HEK293T (cell line): ENCODE measurements at regions not wholly inside any gene's neighbourhood (a gene's known extent, or its start where the extent isn't known, plus 50 kb on each side); places are given as distances from the start of the nearest gene placed in this dataset.

Source experiments
- CTCF ChIA-PET: fragments of 350-600 bp; formaldehyde crosslinking; extraction: SDS; loops from one replicate; lab custom pipeline; 2021; ENCODE audit warnings: antibody characterized with exemption, inconsistent platforms; lab: Yijun Ruan, JAX
- POLR2A ChIA-PET: fragments of 350-600 bp; formaldehyde crosslinking; extraction: SDS; loops from one replicate; lab custom pipeline; 2020; ENCODE audit warnings: antibody characterized with exemption, inconsistent platforms; lab: Yijun Ruan, JAX
- DNase-seq: peaks from one replicate; pipeline ENCODE4 v3.0.0; 2012; ENCODE audit warnings: mixed read lengths; ENCODE audit errors: extremely low spot score
- ARNT ChIP-seq: fragments of 450-650 bp; IDR thresholded peaks from 2 replicates; pipeline ENCODE4 v1.6.1; 2017; ENCODE audit warnings: mild to moderate bottlenecking
- BHLHE40 ChIP-seq: fragments of 450-650 bp; IDR thresholded peaks from 2 replicates; pipeline ENCODE4 v1.6.1; 2016; ENCODE audit warnings: mild to moderate bottlenecking, moderate library complexity, borderline replicate concordance
- CTBP1 ChIP-seq: fragments of 450-650 bp; IDR thresholded peaks from 2 replicates; pipeline ENCODE4 v1.6.1; 2016; ENCODE audit warnings: borderline replicate concordance
- ELF4 ChIP-seq: fragments of 450-650 bp; IDR thresholded peaks from 2 replicates; pipeline ENCODE4 v1.6.1; 2017; ENCODE audit warnings: antibody characterized with exemption
- FOXA1 ChIP-seq: fragments of 450-650 bp; IDR thresholded peaks from 2 replicates; pipeline ENCODE4 v1.6.1; 2016; ENCODE audit warnings: mild to moderate bottlenecking
- FOXK2 ChIP-seq: fragments of 450-650 bp; IDR thresholded peaks from 2 replicates; pipeline ENCODE4 v1.6.1; 2016; ENCODE audit warnings: mild to moderate bottlenecking
- FOXM1 ChIP-seq: fragments of 450-650 bp; IDR thresholded peaks from 2 replicates; pipeline ENCODE4 v1.6.1; 2017; ENCODE audit warnings: mild to moderate bottlenecking, borderline replicate concordance
- HDGF ChIP-seq: fragments of 450-650 bp; IDR thresholded peaks from 2 replicates; pipeline ENCODE4 v1.6.1; 2017; ENCODE audit warnings: antibody characterized with exemption, borderline replicate concordance
- L3MBTL2 ChIP-seq: fragments of 450-650 bp; conservative IDR thresholded peaks from 2 replicates; pipeline ENCODE4 v1.6.1; 2016; ENCODE audit warnings: mild to moderate bottlenecking
- LEF1 ChIP-seq: fragments of 450-650 bp; IDR thresholded peaks from 2 replicates; pipeline ENCODE4 v1.6.1; 2017; ENCODE audit warnings: mild to moderate bottlenecking, borderline replicate concordance
- NFRKB ChIP-seq: fragments of 450-650 bp; IDR thresholded peaks from 2 replicates; pipeline ENCODE4 v1.6.1; 2016; ENCODE audit warnings: mild to moderate bottlenecking, moderate library complexity
- PKNOX1 ChIP-seq: fragments of 450-650 bp; IDR thresholded peaks from 2 replicates; pipeline ENCODE4 v1.6.1; 2016
- SP1 ChIP-seq: fragments of 450-650 bp; IDR thresholded peaks from 2 replicates; pipeline ENCODE4 v1.6.1; 2017
- SUZ12 ChIP-seq: fragments of 450-650 bp; IDR thresholded peaks from 2 replicates; pipeline ENCODE4 v1.6.1; 2016; ENCODE audit warnings: mild to moderate bottlenecking
- TARDBP ChIP-seq: fragments of 450-650 bp; IDR thresholded peaks from 2 replicates; pipeline ENCODE4 v1.6.1; 2016
- ZNF384 ChIP-seq: fragments of 450-650 bp; IDR thresholded peaks from 2 replicates; pipeline ENCODE4 v1.6.1; 2016

- ChIA-PET POLR2A (no interaction called here), CTCF (no interaction called here)
- DNase-seq, result no peak
- TF ChIP-seq LEF1 (no peak), ELF4 (no peak), FOXA1 (no peak), FOXM1 (no peak), FOXK2 (no peak)
Observed at GRCh38 chr2:103367877-103368276, 606.0 kb downstream of the TMEM182 start.

- CTCF ChIA-PET, result no interaction called here
- no peak for DNase-seq
- POLR2A ChIA-PET, result no interaction called here
- TF ChIP-seq LEF1 (no peak), SUZ12 (no peak), FOXM1 (no peak), BHLHE40 (no peak), CTBP1 (no peak)
Observed at GRCh38 chr2:103383541-103383940, 621.7 kb downstream of the TMEM182 start.

GRCh38 chr2:103386872-103387271 lies 625.0 kb downstream of the TMEM182 start:
- no peak for DNase-seq
- no peak for TF ChIP-seq LEF1
- no peak for TF ChIP-seq FOXM1
- no peak for TF ChIP-seq ELF4
- no peak for TF ChIP-seq FOXK2
- no peak for TF ChIP-seq FOXA1
- TF ChIP-seq L3MBTL2, result no peak
- no peak for TF ChIP-seq SP1
- no peak for TF ChIP-seq PKNOX1
- no peak for TF ChIP-seq ARNT
- TF ChIP-seq TARDBP, result no peak
- no peak for TF ChIP-seq ZNF384
- no peak for TF ChIP-seq SUZ12
- POLR2A ChIA-PET, result no interaction called here
- CTCF ChIA-PET, result no interaction called here

- DNase-seq, result no peak
Observed at GRCh38 chr2:103387888-103388287, 626.1 kb downstream of the TMEM182 start.

GRCh38 chr2:103396152-103396551 lies 634.3 kb downstream of the TMEM182 start:
- POLR2A ChIA-PET, result no interaction called here
- CTCF ChIA-PET, result no interaction called here
- no peak for DNase-seq
- TF ChIP-seq ELF4, result no peak
- no peak for TF ChIP-seq NFRKB
- no peak for TF ChIP-seq ZNF384
- TF ChIP-seq TARDBP, result no peak
- TF ChIP-seq L3MBTL2, result no peak
- no peak for TF ChIP-seq FOXM1
- TF ChIP-seq SP1, result no peak
- no peak for TF ChIP-seq LEF1
- no peak for TF ChIP-seq ARNT
- TF ChIP-seq PKNOX1, result no peak
- no peak for TF ChIP-seq BHLHE40
- no peak for TF ChIP-seq CTBP1
- no peak for TF ChIP-seq HDGF
- no peak for TF ChIP-seq FOXK2
- no peak for TF ChIP-seq FOXA1
- TF ChIP-seq SUZ12, result no peak

More at GRCh38 chr2:103387888-103388287, 626.1 kb downstream of the TMEM182 start:
- TF ChIP-seq TARDBP, result no peak
- TF ChIP-seq PKNOX1, result no peak
- no peak for TF ChIP-seq BHLHE40
- no peak for TF ChIP-seq LEF1
- TF ChIP-seq ARNT, result no peak
- TF ChIP-seq L3MBTL2, result no peak
- TF ChIP-seq FOXA1, result no peak
- ChIA-PET POLR2A (no interaction called here), CTCF (no interaction called here)

GRCh38 chr2:103401621-103402020 lies 639.8 kb downstream of the TMEM182 start:
- ChIA-PET POLR2A (no interaction called here), CTCF (no interaction called here)
- TF ChIP-seq CTBP1 (no peak), TARDBP (no peak), L3MBTL2 (no peak), HDGF (no peak), FOXK2 (no peak), FOXM1 (no peak), SP1 (no peak), SUZ12 (no peak), LEF1 (no peak), ARNT (no peak), NFRKB (no peak)
- no peak for DNase-seq

GRCh38 chr2:103402336-103402735 lies 640.5 kb downstream of the TMEM182 start:
- ChIA-PET CTCF (no interaction called here), POLR2A (no interaction called here)
- DNase-seq, result no peak
- TF ChIP-seq CTBP1 (no peak), ZNF384 (no peak), SP1 (no peak), BHLHE40 (no peak)
